WTC11 (cell line): ENCODE measurements at regions not wholly inside any gene's neighbourhood (a gene's known extent, or its start where the extent isn't known, plus 50 kb on each side); places are given as distances from the start of the nearest gene placed in this dataset.

Experiments used
- CBFB ChIP-seq: sonication (generic); formaldehyde crosslinking; IDR thresholded peaks from 2 replicates; pipeline ENCODE4 v1.8.1; 2022; ENCODE audit warnings: mild to moderate bottlenecking, low read depth, missing genetic modification reagents
- CTCF ChIP-seq: fragments of 200-600 bp; IDR thresholded peaks from 2 replicates; pipeline ENCODE4 v1.8.0; 2022; ENCODE audit warnings: antibody characterized with exemption
- FOXP1 ChIP-seq: sonication (generic); formaldehyde crosslinking; IDR thresholded peaks from 2 replicates; pipeline ENCODE4 v1.8.0; 2022; ENCODE audit warnings: missing genetic modification reagents, mild to moderate bottlenecking, moderate library complexity, borderline replicate concordance
- JUN ChIP-seq: sonication (generic); formaldehyde crosslinking; IDR thresholded peaks from 2 replicates; pipeline ENCODE4 v1.8.0; 2023; ENCODE audit warnings: mild to moderate bottlenecking, missing genetic modification reagents
- KAT7 ChIP-seq: sonication (generic); formaldehyde crosslinking; IDR thresholded peaks from 2 replicates; pipeline ENCODE4 v1.8.1; 2023; ENCODE audit warnings: missing genetic modification reagents, mild to moderate bottlenecking, borderline replicate concordance
- NFATC4 ChIP-seq: fragments of 250-450 bp; sonication (Bioruptor Pico); IDR thresholded peaks from 2 replicates; pipeline ENCODE4 v1.9.0; 2021; ENCODE audit warnings: mild to moderate bottlenecking
- TEAD1 ChIP-seq: sonication (generic); formaldehyde crosslinking; IDR thresholded peaks from 2 replicates; pipeline ENCODE4 v1.8.0; 2022; ENCODE audit warnings: mild to moderate bottlenecking, missing genetic modification reagents

- TF ChIP-seq FOXP1 (CRISPR knock-in tag) (no peak), CBFB (CRISPR knock-in tag) (no peak), JUN (CRISPR knock-in tag) (no peak), NFATC4 (CRISPR knock-in tag) (no peak), CTCF (no peak), TEAD1 (CRISPR knock-in tag) (no peak), KAT7 (CRISPR knock-in tag) (no peak)
Measured at GRCh38 chr3:31377045-31377642, 155.6 kb upstream of the STT3B start.
